ENCODE measurements at regions not wholly inside any gene's neighbourhood (a gene's known extent, or its start where the extent isn't known, plus 50 kb on each side); places are given as distances from the start of the nearest gene placed in this dataset.

GRCh38 chr9:129420721-129421120 is 200.2 kb downstream of the C9orf50 start:
- TF ChIP-seq CTCF (IDR thresholded peaks at IDR 0.05; ENCODE audit: low read depth, low read length) (no peak), EZH2phosphoT487 (IDR thresholded peaks at IDR 0.05; ENCODE audit: low read depth) (no peak)
